Ovary (tissue), 3 donors: ENCODE measurements at regions not wholly inside any gene's neighbourhood (a gene's known extent, or its start where the extent isn't known, plus 50 kb on each side); places are given as distances from the start of the nearest gene placed in this dataset.

Experiments used
- EP300 ChIP-seq: sonication (generic); formaldehyde crosslinking; IDR thresholded peaks from one replicate; pipeline ENCODE4 v1.6.1; 2017; ENCODE audit warnings: antibody characterized with exemption
- POLR2A ChIP-seq: fragments of 450-650 bp; IDR thresholded peaks from one replicate; pipeline ENCODE4 v1.6.1; 2017; ENCODE audit warnings: antibody characterized with exemption, mild to moderate bottlenecking, moderate library complexity
- TF ChIP-seq, protein P1 (sequence below), 3 donors: fragments of 450-650 bp in 2 of 3; fragments of 200-600 bp in 1 of 3; IDR thresholded peaks; one replicate each; pipeline versions ENCODE4 v1.5.1 to v1.8.0; 2016 to 2022; ENCODE audit warnings: antibody characterized with exemption in 3 of 3, mild to moderate bottlenecking in 1 of 3
- donor health status: DM: no; HTN: no; CAD: no.

DNA sequence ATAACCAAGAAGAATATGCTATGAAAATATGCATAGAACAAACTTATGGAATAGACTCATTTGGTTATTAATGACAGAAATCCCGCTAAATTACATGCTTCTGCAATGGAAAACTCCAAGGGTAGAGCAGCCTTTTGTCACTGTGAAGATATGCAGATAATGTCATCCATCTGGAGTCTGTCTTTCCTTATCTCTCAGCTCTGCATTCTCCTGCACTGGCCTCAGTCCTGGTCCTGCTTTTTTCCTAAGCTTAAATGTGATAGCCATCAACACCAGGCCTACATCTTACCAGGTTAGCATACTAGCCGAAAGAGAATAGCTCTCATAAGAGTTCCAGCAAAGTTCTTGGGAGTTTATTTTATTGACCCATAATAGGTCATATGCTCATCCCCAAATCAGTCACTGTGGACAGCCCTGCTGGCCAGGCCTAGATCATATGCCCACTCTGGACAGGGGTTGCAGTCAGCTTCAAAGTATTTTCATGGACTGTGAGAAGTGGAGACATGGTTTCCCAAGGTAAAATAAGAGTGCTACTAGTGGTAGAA, 86.5 kb upstream of the LEF1 start:
- TF ChIP-seq, protein P1, sequence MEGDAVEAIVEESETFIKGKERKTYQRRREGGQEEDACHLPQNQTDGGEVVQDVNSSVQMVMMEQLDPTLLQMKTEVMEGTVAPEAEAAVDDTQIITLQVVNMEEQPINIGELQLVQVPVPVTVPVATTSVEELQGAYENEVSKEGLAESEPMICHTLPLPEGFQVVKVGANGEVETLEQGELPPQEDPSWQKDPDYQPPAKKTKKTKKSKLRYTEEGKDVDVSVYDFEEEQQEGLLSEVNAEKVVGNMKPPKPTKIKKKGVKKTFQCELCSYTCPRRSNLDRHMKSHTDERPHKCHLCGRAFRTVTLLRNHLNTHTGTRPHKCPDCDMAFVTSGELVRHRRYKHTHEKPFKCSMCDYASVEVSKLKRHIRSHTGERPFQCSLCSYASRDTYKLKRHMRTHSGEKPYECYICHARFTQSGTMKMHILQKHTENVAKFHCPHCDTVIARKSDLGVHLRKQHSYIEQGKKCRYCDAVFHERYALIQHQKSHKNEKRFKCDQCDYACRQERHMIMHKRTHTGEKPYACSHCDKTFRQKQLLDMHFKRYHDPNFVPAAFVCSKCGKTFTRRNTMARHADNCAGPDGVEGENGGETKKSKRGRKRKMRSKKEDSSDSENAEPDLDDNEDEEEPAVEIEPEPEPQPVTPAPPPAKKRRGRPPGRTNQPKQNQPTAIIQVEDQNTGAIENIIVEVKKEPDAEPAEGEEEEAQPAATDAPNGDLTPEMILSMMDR (IDR thresholded peaks at IDR 0.05), result no peak
- TF ChIP-seq POLR2A (no peak), EP300 (no peak)
